ENCODE measurements at regions not wholly inside any gene's neighbourhood (a gene's known extent, or its start where the extent isn't known, plus 50 kb on each side); places are given as distances from the start of the nearest gene placed in this dataset.

DNA sequence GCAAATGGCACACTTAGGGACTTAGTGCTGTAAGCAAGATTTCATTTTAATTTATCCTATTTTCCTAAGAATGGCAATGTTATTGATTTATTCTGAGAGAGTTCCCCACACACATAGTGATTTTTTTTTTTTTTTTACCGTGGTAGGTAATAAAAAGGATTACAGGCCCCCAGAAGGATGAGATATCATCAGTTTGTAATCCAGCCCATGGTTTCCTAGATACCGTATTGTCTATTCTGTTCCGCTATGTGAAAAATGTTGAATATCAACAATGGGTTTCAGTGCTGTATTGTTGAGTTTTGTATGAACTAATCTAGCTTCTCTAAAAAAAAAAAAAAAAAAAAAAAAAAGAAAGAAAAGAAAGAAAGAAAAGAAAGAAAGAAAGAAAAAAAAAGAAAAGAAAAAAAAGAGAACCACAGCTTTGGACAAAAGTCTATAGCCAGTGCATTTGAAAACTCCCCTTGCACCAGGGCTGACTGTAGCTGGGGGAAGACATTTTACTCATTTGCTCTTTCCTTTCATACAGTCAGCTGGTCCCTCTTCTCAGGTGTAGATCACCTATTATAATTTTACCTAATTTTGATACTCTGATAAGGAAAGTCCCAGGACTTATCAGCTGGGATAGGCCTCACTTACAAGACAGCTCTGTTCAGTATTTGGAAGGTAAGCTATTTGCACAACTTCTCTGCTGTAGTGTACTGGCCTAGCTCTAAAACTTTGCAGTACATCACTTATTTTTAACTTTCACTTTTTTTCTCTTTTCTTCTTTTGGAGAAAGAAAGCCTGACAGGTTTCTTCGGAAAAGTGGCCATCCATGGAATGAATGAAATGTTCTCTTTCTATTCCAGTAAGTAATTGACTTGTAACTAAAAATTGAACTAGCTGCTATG lies 101.4 kb upstream of the SOX2 start:
- TF ChIP-seq, protein P1, sequence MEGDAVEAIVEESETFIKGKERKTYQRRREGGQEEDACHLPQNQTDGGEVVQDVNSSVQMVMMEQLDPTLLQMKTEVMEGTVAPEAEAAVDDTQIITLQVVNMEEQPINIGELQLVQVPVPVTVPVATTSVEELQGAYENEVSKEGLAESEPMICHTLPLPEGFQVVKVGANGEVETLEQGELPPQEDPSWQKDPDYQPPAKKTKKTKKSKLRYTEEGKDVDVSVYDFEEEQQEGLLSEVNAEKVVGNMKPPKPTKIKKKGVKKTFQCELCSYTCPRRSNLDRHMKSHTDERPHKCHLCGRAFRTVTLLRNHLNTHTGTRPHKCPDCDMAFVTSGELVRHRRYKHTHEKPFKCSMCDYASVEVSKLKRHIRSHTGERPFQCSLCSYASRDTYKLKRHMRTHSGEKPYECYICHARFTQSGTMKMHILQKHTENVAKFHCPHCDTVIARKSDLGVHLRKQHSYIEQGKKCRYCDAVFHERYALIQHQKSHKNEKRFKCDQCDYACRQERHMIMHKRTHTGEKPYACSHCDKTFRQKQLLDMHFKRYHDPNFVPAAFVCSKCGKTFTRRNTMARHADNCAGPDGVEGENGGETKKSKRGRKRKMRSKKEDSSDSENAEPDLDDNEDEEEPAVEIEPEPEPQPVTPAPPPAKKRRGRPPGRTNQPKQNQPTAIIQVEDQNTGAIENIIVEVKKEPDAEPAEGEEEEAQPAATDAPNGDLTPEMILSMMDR (IDR thresholded peaks at IDR 0.05; ENCODE audit: borderline replicate concordance, extremely low read depth, insufficient read depth) = no peak
- H3K4me1 ChIP-seq (ENCODE audit: control insufficient read depth in 2 of 3, insufficient read depth in 2 of 3, low read depth in 1 of 3, low read length in 3 of 3) = no peaks in the 10 kb centered on the region
- H3K9me3 ChIP-seq (ENCODE audit: control insufficient read depth in 2 of 3, insufficient read depth in 1 of 3, low read length in 3 of 3) = no peaks in the 10 kb centered on the region
- no peak overlapping the region for H3K27ac ChIP-seq (ENCODE audit: low read depth in 2 of 2, low read length in 2 of 2)
- H3K4me3 ChIP-seq (ENCODE audit: low read length in 3 of 3) = no peak overlapping the region
- intact Hi-C loops (cut with DNase I) = no loop called here
- H3K9ac ChIP-seq (ENCODE audit: low read length in 3 of 3) = no peak overlapping the region
- FAIRE-seq (no peak), DNase-seq (no peak)
- no peaks in the 10 kb centered on the region for H3K27me3 ChIP-seq (ENCODE audit: control insufficient read depth, insufficient read depth, low read length)
- no peaks in the 10 kb centered on the region for H3K36me3 ChIP-seq (ENCODE audit: control insufficient read depth in 2 of 3, insufficient read depth in 3 of 3, low read length in 3 of 3)

DNA sequence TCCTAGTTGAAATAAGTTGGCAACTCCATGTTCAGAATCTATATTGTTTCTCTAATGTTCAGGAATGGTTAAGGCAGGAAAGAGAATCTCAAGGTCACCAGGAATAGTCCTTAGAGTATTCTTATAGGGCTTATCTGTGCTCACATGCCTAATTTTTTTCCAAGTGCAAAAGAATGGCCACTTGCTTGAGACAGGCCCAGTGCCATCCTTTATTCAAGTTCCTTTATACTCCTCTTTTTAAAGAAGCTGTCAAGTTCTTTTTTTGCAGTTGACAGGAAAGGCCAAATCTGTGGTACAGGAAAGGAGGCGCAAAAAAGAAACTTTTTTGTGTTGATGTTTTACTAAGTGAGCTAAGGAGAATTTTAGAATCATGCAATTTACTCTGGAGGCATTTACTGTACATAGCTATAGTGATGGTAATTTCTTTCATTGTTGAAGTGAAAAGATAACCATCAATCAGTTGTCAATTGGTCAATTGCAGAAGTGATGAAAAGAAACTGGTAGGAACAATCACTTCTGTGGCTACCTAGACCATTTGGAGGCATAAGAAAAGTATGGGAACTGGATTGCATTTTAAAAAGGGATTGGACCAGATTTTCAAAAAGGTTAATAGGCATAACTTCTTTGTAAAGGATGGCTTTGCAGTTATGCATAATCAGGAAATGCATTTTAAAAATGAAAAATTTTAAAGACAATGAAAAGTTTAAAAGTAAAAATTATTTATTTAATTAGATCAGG lies 102.5 kb upstream of the SOX2 start:
- no peak for FAIRE-seq
- TF ChIP-seq, protein P1 (IDR thresholded peaks at IDR 0.05; ENCODE audit: borderline replicate concordance, extremely low read depth, insufficient read depth) = no peak
- H3K4me3 ChIP-seq (ENCODE audit: low read length in 3 of 3) = no peak overlapping the region

DNA sequence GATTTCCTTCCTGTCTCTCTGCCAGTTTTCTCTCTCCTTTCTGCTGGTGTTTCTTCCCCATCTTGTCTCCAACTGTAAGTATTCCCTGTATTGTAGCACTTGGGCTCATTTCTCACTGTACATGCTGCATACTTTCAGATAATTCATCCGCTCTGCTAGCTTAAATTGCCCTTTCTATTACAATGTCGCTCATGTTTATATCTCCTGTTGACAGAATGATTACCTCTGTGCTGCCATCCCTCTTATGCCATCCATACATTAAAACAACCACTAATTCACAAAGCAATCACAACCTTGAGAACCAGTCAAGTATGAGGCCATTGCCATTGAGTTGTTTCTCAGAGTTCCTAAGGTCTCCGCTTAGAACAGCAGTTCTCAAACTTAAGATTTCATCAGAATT lies 107.5 kb upstream of the SOX2 start:
- FAIRE-seq (no peak), DNase-seq (no peak)
- H3K4me1 ChIP-seq (ENCODE audit: control insufficient read depth in 2 of 3, insufficient read depth in 2 of 3, low read depth in 1 of 3, low read length in 3 of 3) = no peaks in the 10 kb centered on the region
- intact Hi-C loops (cut with DNase I) = no loop called here
- no peak overlapping the region for H3K9ac ChIP-seq (ENCODE audit: low read length in 3 of 3)
- no peak overlapping the region for H3K27ac ChIP-seq (ENCODE audit: low read depth in 2 of 2, low read length in 2 of 2)
- no peaks in the 10 kb centered on the region for H3K36me3 ChIP-seq (ENCODE audit: control insufficient read depth in 2 of 3, insufficient read depth in 3 of 3, low read length in 3 of 3)
- no peaks in the 10 kb centered on the region for H3K27me3 ChIP-seq (ENCODE audit: control insufficient read depth, insufficient read depth, low read length)
- no peak overlapping the region for H3K4me3 ChIP-seq (ENCODE audit: low read length in 3 of 3)
- H3K9me3 ChIP-seq (ENCODE audit: control insufficient read depth in 2 of 3, insufficient read depth in 1 of 3, low read length in 3 of 3) = no peaks in the 10 kb centered on the region
- TF ChIP-seq, protein P1 (IDR thresholded peaks at IDR 0.05; ENCODE audit: borderline replicate concordance, extremely low read depth, insufficient read depth) = no peak

More for the DNA sequence above, 102.5 kb upstream of the SOX2 start:
- H3K36me3 ChIP-seq (ENCODE audit: control insufficient read depth in 2 of 3, insufficient read depth in 3 of 3, low read length in 3 of 3) = no peaks in the 10 kb centered on the region
- intact Hi-C loops (cut with DNase I) = no loop called here
- no peaks in the 10 kb centered on the region for H3K4me1 ChIP-seq (ENCODE audit: control insufficient read depth in 2 of 3, insufficient read depth in 2 of 3, low read depth in 1 of 3, low read length in 3 of 3)
- H3K27ac ChIP-seq (ENCODE audit: low read depth in 2 of 2, low read length in 2 of 2) = no peak overlapping the region
- no peaks in the 10 kb centered on the region for H3K9me3 ChIP-seq (ENCODE audit: control insufficient read depth in 2 of 3, insufficient read depth in 1 of 3, low read length in 3 of 3)
- H3K9ac ChIP-seq (ENCODE audit: low read length in 3 of 3) = no peak overlapping the region
- DNase-seq = no peak
- no peaks in the 10 kb centered on the region for H3K27me3 ChIP-seq (ENCODE audit: control insufficient read depth, insufficient read depth, low read length)

Data from kidney (tissue), 13 donors.